Lower lobe of right lung (tissue), 2 donors: ENCODE measurements at regions not wholly inside any gene's neighbourhood (a gene's known extent, or its start where the extent isn't known, plus 50 kb on each side); places are given as distances from the start of the nearest gene placed in this dataset.

Experiments
- ATAC-seq, 2 donors: fragments of 200-7000 bp; cut with Tn5 transposase; one replicate each; pipeline ENCODE4 v1.9.1; 2020 to 2022; ENCODE audit warnings: mild to moderate bottlenecking in 2 of 2, moderate library complexity in 2 of 2
- DNase-seq: peaks from one replicate; pipeline ENCODE4 v3.0.0-alpha.2; 2020
- H3K27ac ChIP-seq: fragments of 200-600 bp; one replicate; pipeline ENCODE4 v1.8.0; 2022
- H3K27me3 ChIP-seq: fragments of 200-600 bp; one replicate; pipeline ENCODE4 v1.8.0; 2022; ENCODE audit warnings: low read depth
- H3K36me3 ChIP-seq: fragments of 200-600 bp; one replicate; pipeline ENCODE4 v1.8.0; 2022; ENCODE audit warnings: mild to moderate bottlenecking
- H3K4me1 ChIP-seq: fragments of 200-600 bp; one replicate; pipeline ENCODE4 v1.8.0; 2022
- H3K4me3 ChIP-seq: fragments of 200-600 bp; one replicate; pipeline ENCODE4 v1.8.0; 2022; ENCODE audit warnings: mild to moderate bottlenecking
- H3K9me3 ChIP-seq: fragments of 200-600 bp; one replicate; pipeline ENCODE4 v1.8.0; 2022
- intact Hi-C: fragments of 100-400 bp; cut with DNase I; formaldehyde crosslinking; loops from one replicate; pipeline ENCODE4 v1.11.0; 2022
- TF ChIP-seq, protein P1 (sequence below): fragments of 200-600 bp; IDR thresholded peaks from one replicate; pipeline ENCODE4 v1.8.0; 2022; ENCODE audit warnings: antibody characterized with exemption, mild to moderate bottlenecking
- donor health status: DM: no; HTN: yes; CAD: no; lungs with severe emphysema.

GRCh38 chr5:121671624-121672023 is 180.1 kb upstream of the FTMT start:
- no peaks in the 10 kb centered on the region for H3K36me3 ChIP-seq
- ATAC-seq = no peak
- TF ChIP-seq, protein P1, sequence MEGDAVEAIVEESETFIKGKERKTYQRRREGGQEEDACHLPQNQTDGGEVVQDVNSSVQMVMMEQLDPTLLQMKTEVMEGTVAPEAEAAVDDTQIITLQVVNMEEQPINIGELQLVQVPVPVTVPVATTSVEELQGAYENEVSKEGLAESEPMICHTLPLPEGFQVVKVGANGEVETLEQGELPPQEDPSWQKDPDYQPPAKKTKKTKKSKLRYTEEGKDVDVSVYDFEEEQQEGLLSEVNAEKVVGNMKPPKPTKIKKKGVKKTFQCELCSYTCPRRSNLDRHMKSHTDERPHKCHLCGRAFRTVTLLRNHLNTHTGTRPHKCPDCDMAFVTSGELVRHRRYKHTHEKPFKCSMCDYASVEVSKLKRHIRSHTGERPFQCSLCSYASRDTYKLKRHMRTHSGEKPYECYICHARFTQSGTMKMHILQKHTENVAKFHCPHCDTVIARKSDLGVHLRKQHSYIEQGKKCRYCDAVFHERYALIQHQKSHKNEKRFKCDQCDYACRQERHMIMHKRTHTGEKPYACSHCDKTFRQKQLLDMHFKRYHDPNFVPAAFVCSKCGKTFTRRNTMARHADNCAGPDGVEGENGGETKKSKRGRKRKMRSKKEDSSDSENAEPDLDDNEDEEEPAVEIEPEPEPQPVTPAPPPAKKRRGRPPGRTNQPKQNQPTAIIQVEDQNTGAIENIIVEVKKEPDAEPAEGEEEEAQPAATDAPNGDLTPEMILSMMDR = no peak
- intact Hi-C loops = no loop called here
- no peak overlapping the region for H3K27ac ChIP-seq
- no peaks in the 10 kb centered on the region for H3K4me1 ChIP-seq
- no peaks in the 10 kb centered on the region for H3K9me3 ChIP-seq
- no peak overlapping the region for H3K4me3 ChIP-seq
- no peaks in the 10 kb centered on the region for H3K27me3 ChIP-seq
- no peak for DNase-seq

DNA sequence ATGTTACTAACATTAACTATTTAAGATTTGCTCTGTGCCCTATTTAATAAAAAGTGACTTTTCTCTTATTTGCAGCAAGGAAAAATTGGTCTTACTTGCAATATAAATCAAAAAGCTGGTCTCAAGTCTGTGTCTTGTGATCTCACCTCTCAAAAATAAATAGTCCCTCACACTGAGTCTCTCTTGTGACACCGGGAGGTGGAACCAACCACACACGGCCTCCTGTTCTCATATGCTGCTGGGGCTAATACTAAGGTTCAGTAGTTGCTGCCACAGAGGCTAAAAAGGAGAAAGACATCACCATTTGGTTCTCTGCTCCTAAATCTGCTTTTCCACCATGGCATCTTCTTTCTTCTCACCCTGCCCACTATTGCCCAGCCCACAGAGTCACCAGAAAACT is 175.8 kb upstream of the FTMT start:
- ATAC-seq = no peak
- no peak overlapping the region for H3K4me3 ChIP-seq
- intact Hi-C loops = no loop called here
- H3K36me3 ChIP-seq = no peaks in the 10 kb centered on the region
- DNase-seq = no peak
- H3K27me3 ChIP-seq = no peaks in the 10 kb centered on the region
- no peaks in the 10 kb centered on the region for H3K4me1 ChIP-seq
- TF ChIP-seq, protein P1 = no peak
- H3K27ac ChIP-seq = no peak overlapping the region
- H3K9me3 ChIP-seq = no peaks in the 10 kb centered on the region

DNA sequence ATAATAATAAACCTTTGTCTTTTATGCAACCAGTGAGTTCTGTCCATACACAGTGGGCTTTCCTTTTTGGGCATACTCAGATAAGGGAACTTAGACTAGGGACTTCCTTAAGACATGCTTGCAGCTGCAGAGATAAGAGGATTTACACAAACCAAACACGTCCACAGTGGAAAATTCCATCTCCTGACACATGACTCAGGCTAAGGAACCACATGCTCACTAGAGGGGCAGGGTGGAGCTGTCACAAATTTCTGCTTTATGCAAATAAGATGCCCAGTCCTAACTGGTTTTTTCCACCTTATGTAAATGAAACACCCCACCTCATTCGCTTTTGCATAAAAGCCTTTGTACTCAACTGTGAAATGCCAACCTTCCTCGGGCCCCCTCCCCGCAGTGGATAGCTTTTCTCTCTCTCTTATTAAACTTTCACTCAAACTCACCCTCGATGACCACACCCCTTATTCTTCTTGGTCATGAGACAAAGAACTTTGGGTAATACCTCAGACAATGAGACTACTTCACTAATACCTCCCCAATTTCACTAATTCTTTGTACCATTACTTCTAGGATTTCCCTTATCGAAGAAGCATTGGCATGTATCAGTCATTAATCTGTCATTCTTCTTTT is 170.3 kb upstream of the FTMT start:
- H3K27ac ChIP-seq = no peak overlapping the region
- ATAC-seq (no peak), DNase-seq (no peak)
- no peaks in the 10 kb centered on the region for H3K9me3 ChIP-seq
- no peaks in the 10 kb centered on the region for H3K27me3 ChIP-seq
- no peaks in the 10 kb centered on the region for H3K4me1 ChIP-seq
- intact Hi-C loops = no loop called here
- no peaks in the 10 kb centered on the region for H3K36me3 ChIP-seq
- H3K4me3 ChIP-seq = no peak overlapping the region
- TF ChIP-seq, protein P1 = no peak

GRCh38 chr5:121688126-121688525 is 163.6 kb upstream of the FTMT start:
- Histone ChIP-seq H3K27me3 (no peaks in the 10 kb centered on the region), H3K36me3 (no peaks in the 10 kb centered on the region), H3K27ac (no peak overlapping the region), H3K4me3 (no peak overlapping the region), H3K4me1 (no peaks in the 10 kb centered on the region), H3K9me3 (no peaks in the 10 kb centered on the region)
- DNase-seq (no peak), ATAC-seq (no peak)
- TF ChIP-seq, protein P1 = no peak
- intact Hi-C loops = no loop called here

DNA sequence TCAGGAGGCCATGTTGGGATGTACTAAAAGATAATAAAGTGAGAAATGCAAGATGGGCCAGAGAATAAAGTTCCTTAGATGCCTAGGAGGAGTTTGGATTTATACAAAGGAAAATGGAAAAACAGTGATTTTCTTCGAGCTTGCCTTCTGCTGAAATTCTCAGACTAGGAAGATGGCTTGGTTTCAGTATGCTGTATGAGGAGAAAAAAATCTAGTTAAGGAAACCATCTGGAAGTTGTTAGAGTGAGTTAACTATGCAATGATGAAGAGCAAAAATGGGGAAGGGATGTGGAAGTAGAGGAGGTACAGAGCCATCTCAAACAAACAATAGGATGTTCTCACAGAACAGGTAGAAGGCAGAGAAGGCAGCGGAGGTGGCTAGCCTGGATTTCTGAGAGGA is 162.9 kb upstream of the FTMT start:
- Histone ChIP-seq H3K9me3 (no peaks in the 10 kb centered on the region), H3K27me3 (no peaks in the 10 kb centered on the region), H3K36me3 (no peaks in the 10 kb centered on the region), H3K27ac (no peak overlapping the region), H3K4me3 (no peak overlapping the region), H3K4me1 (no peaks in the 10 kb centered on the region)
- intact Hi-C loops = no loop called here
- no peak for ATAC-seq
- TF ChIP-seq, protein P1 = no peak
- DNase-seq = no peak

GRCh38 chr5:121691478-121691877 is 160.2 kb upstream of the FTMT start:
- Histone ChIP-seq H3K27ac (no peak overlapping the region), H3K4me3 (no peak overlapping the region), H3K9me3 (no peaks in the 10 kb centered on the region), H3K27me3 (no peaks in the 10 kb centered on the region), H3K4me1 (no peaks in the 10 kb centered on the region), H3K36me3 (no peaks in the 10 kb centered on the region)
- TF ChIP-seq, protein P1 = no peak
- DNase-seq (no peak), ATAC-seq (peak; percentile 60 to 83)
- intact Hi-C loops = no loop called here
